ENCODE measurements at regions not wholly inside any gene's neighbourhood (a gene's known extent, or its start where the extent isn't known, plus 50 kb on each side); places are given as distances from the start of the nearest gene placed in this dataset.

DNA sequence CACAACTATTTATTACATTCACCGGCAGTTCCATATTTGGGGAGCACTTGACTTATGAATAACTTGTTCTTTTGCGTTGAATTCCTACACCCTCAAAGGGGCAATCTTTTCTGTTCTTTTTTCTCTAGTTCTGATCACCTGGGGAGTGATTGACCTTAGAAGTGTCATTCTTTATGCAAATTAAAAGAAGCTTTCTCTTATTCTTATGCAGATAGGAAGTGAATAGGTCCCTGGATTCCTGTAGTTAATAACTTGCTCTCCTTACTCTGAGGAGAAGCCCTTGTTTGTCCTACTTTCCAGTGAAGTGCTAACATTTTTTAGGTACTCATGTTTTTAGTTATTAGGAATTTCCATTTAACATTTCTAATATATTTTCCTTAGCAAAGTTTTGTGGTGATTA, 569.8 kb upstream of the LRRTM1 start:
- Histone ChIP-seq H3K4me1 (ENCODE audit: control insufficient read depth, extremely low read depth, insufficient read depth, low read length) (no peaks in the 10 kb centered on the region), H3K4me3 (ENCODE audit: control insufficient read depth in 2 of 3, extremely low read depth in 1 of 3, insufficient read depth in 2 of 3, low read depth in 1 of 3, low read length in 3 of 3) (no peak overlapping the region), H3K36me3 (ENCODE audit: control insufficient read depth in 2 of 2, extremely low read depth in 1 of 2, insufficient read depth in 2 of 2, low read length in 2 of 2) (no peaks in the 10 kb centered on the region), H3K9me3 (ENCODE audit: control insufficient read depth, low read depth, low read length) (no peaks in the 10 kb centered on the region), H4K20me1 (ENCODE audit: control insufficient read depth, extremely low read depth, insufficient read depth, low read length) (no peaks in the 10 kb centered on the region), H3K27me3 (ENCODE audit: control insufficient read depth, extremely low read depth, insufficient read depth, low read length) (no peaks in the 10 kb centered on the region), H3K4me2 (ENCODE audit: control insufficient read depth, extremely low read depth, insufficient read depth, low read depth, low read length) (no peak overlapping the region), H3K9me1 (ENCODE audit: control insufficient read depth, extremely low read depth, insufficient read depth, low read length) (no peaks in the 10 kb centered on the region), H2AFZ (ENCODE audit: control insufficient read depth, low read length) (no peak overlapping the region), H3K79me2 (ENCODE audit: control insufficient read depth, insufficient read depth, low read length) (no peaks in the 10 kb centered on the region), H3K9ac (ENCODE audit: control insufficient read depth, extremely low read depth, insufficient read depth, low read length) (no peak overlapping the region), H3K27ac (ENCODE audit: control insufficient read depth, insufficient read depth, low read length) (no peak overlapping the region)
- FAIRE-seq, result no peak
- TF ChIP-seq, protein P1, sequence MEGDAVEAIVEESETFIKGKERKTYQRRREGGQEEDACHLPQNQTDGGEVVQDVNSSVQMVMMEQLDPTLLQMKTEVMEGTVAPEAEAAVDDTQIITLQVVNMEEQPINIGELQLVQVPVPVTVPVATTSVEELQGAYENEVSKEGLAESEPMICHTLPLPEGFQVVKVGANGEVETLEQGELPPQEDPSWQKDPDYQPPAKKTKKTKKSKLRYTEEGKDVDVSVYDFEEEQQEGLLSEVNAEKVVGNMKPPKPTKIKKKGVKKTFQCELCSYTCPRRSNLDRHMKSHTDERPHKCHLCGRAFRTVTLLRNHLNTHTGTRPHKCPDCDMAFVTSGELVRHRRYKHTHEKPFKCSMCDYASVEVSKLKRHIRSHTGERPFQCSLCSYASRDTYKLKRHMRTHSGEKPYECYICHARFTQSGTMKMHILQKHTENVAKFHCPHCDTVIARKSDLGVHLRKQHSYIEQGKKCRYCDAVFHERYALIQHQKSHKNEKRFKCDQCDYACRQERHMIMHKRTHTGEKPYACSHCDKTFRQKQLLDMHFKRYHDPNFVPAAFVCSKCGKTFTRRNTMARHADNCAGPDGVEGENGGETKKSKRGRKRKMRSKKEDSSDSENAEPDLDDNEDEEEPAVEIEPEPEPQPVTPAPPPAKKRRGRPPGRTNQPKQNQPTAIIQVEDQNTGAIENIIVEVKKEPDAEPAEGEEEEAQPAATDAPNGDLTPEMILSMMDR (optimal IDR thresholded peaks at IDR 0.05 in 1 of 3, IDR thresholded peaks at IDR 0.05 in 1 of 3, conservative IDR thresholded peaks at IDR 0.05 in 1 of 3; ENCODE audit: extremely low read depth in 1 of 3, insufficient read depth in 2 of 3, low read length in 3 of 3), result no peak
- no peak for TF ChIP-seq EZH2 (IDR thresholded peaks at IDR 0.05; ENCODE audit: low read length)
- dilution Hi-C loops (cut with MboI; ENCODE audit: extremely low pct_ligation_motif_present, low sequenced_read_pairs), result no loop called here
- no peak for DNase-seq (ENCODE audit: low read depth, low spot score)

DNA sequence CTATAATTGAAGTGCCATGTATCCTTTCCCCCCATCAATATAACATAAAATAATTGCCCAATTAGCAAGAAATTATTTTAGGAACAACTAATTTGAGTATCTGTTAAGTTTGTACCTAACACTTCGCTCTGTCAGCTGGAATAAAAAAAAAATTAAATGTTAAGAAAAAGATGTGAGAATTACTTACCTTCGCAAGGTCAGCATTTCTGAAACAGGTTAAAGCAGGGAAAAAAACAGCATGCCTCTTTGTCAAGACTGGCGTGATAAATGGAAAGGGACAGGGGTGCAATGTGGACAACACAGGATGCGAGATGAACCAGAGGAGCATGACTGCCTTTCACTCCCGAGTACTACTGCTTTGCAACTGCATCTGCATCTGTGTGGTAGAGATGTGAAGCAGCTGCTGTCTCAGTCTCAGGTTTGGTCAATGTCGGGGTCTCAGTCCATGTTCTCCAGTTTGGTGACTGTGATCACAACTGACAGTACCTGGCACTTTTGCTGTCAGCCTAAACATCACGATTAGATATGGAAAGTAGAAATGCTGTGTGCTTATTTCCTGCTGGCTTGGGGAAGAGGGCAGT, 565.4 kb upstream of the LRRTM1 start:
- Histone ChIP-seq H3K4me2 (ENCODE audit: control insufficient read depth, extremely low read depth, insufficient read depth, low read depth, low read length) (no peak overlapping the region), H3K79me2 (ENCODE audit: control insufficient read depth, insufficient read depth, low read length) (no peaks in the 10 kb centered on the region), H2AFZ (ENCODE audit: control insufficient read depth, low read length) (no peak overlapping the region), H3K4me3 (ENCODE audit: control insufficient read depth in 2 of 3, extremely low read depth in 1 of 3, insufficient read depth in 2 of 3, low read depth in 1 of 3, low read length in 3 of 3) (no peak overlapping the region), H3K9me1 (ENCODE audit: control insufficient read depth, extremely low read depth, insufficient read depth, low read length) (no peaks in the 10 kb centered on the region), H3K9ac (ENCODE audit: control insufficient read depth, extremely low read depth, insufficient read depth, low read length) (no peak overlapping the region), H3K36me3 (ENCODE audit: control insufficient read depth in 2 of 2, extremely low read depth in 1 of 2, insufficient read depth in 2 of 2, low read length in 2 of 2) (no peaks in the 10 kb centered on the region), H3K9me3 (ENCODE audit: control insufficient read depth, low read depth, low read length) (no peaks in the 10 kb centered on the region), H3K27me3 (ENCODE audit: control insufficient read depth, extremely low read depth, insufficient read depth, low read length) (no peaks in the 10 kb centered on the region), H3K27ac (ENCODE audit: control insufficient read depth, insufficient read depth, low read length) (no peak overlapping the region), H3K4me1 (ENCODE audit: control insufficient read depth, extremely low read depth, insufficient read depth, low read length) (no peaks in the 10 kb centered on the region), H4K20me1 (ENCODE audit: control insufficient read depth, extremely low read depth, insufficient read depth, low read length) (no peaks in the 10 kb centered on the region)
- no peak for FAIRE-seq
- dilution Hi-C loops (cut with MboI; ENCODE audit: extremely low pct_ligation_motif_present, low sequenced_read_pairs), result no loop called here
- DNase-seq (ENCODE audit: low read depth, low spot score), result no peak
- no peak for TF ChIP-seq EZH2 (IDR thresholded peaks at IDR 0.05; ENCODE audit: low read length)

GRCh38 chr2:80863147-80863714, 558.7 kb upstream of the LRRTM1 start:
- no peaks in the 10 kb centered on the region for H3K4me1 ChIP-seq (ENCODE audit: control insufficient read depth, extremely low read depth, insufficient read depth, low read length)
- H4K20me1 ChIP-seq (ENCODE audit: control insufficient read depth, extremely low read depth, insufficient read depth, low read length), result no peaks in the 10 kb centered on the region
- dilution Hi-C loops (cut with MboI; ENCODE audit: extremely low pct_ligation_motif_present, low sequenced_read_pairs), result no loop called here
- no peak overlapping the region for H3K4me3 ChIP-seq (ENCODE audit: control insufficient read depth in 2 of 3, extremely low read depth in 1 of 3, insufficient read depth in 2 of 3, low read depth in 1 of 3, low read length in 3 of 3)
- no peak overlapping the region for H3K4me2 ChIP-seq (ENCODE audit: control insufficient read depth, extremely low read depth, insufficient read depth, low read depth, low read length)
- no peaks in the 10 kb centered on the region for H3K9me1 ChIP-seq (ENCODE audit: control insufficient read depth, extremely low read depth, insufficient read depth, low read length)
- no peak for DNase-seq (ENCODE audit: low read depth, low spot score)
- no peaks in the 10 kb centered on the region for H3K9me3 ChIP-seq (ENCODE audit: control insufficient read depth, low read depth, low read length)
- no peaks in the 10 kb centered on the region for H3K79me2 ChIP-seq (ENCODE audit: control insufficient read depth, insufficient read depth, low read length)
- no peak overlapping the region for H3K9ac ChIP-seq (ENCODE audit: control insufficient read depth, extremely low read depth, insufficient read depth, low read length)
- FAIRE-seq, result no peak
- H3K36me3 ChIP-seq (ENCODE audit: control insufficient read depth in 2 of 2, extremely low read depth in 1 of 2, insufficient read depth in 2 of 2, low read length in 2 of 2), result no peaks in the 10 kb centered on the region
- TF ChIP-seq, protein P1 (optimal IDR thresholded peaks at IDR 0.05 in 1 of 3, IDR thresholded peaks at IDR 0.05 in 1 of 3, conservative IDR thresholded peaks at IDR 0.05 in 1 of 3; ENCODE audit: extremely low read depth in 1 of 3, insufficient read depth in 2 of 3, low read length in 3 of 3), result no peak
- no peak for TF ChIP-seq EZH2 (IDR thresholded peaks at IDR 0.05; ENCODE audit: low read length)
- no peaks in the 10 kb centered on the region for H3K27me3 ChIP-seq (ENCODE audit: control insufficient read depth, extremely low read depth, insufficient read depth, low read length)
- H2AFZ ChIP-seq (ENCODE audit: control insufficient read depth, low read length), result no peak overlapping the region
- H3K27ac ChIP-seq (ENCODE audit: control insufficient read depth, insufficient read depth, low read length), result no peak overlapping the region
